WERI-Rb-1 (cell line): ENCODE measurements at regions not wholly inside any gene's neighbourhood (a gene's known extent, or its start where the extent isn't known, plus 50 kb on each side); places are given as distances from the start of the nearest gene placed in this dataset.

Experiments used
- DNase-seq: peaks from one replicate; pipeline ENCODE4 v3.0.0-alpha.2; 2020
- H3K27ac ChIP-seq: fragments of 250-450 bp; sonication (Bioruptor Pico); 2 replicates; pipeline ENCODE4 v1.5.1; 2020; ENCODE audit warnings: mild to moderate bottlenecking, moderate library complexity
- H3K27me3 ChIP-seq: fragments of 250-450 bp; sonication (Bioruptor Pico); 2 replicates; pipeline ENCODE4 v1.5.1; 2021; ENCODE audit warnings: mild to moderate bottlenecking, low read depth, moderate library complexity; ENCODE audit not compliant: insufficient read depth, severe bottlenecking
- H3K36me3 ChIP-seq: fragments of 250-450 bp; sonication (Bioruptor Pico); 2 replicates; pipeline ENCODE4 v1.5.1; 2020; ENCODE audit warnings: mild to moderate bottlenecking, moderate library complexity
- H3K4me3 ChIP-seq: 2 replicates; pipeline ENCODE4 v1.5.1; 2011; ENCODE audit warnings: low read depth, mild to moderate bottlenecking, control low read depth, low read length
- H3K9me3 ChIP-seq: fragments of 250-450 bp; sonication (Bioruptor Pico); 2 replicates; pipeline ENCODE4 v1.5.1; 2021; ENCODE audit warnings: mild to moderate bottlenecking, moderate library complexity; ENCODE audit not compliant: severe bottlenecking
- CTCF ChIP-seq: IDR thresholded peaks from 2 replicates; pipeline ENCODE4 v1.5.1; 2011; ENCODE audit warnings: low read depth, mild to moderate bottlenecking, control low read depth, inconsistent platforms, low read length

DNA sequence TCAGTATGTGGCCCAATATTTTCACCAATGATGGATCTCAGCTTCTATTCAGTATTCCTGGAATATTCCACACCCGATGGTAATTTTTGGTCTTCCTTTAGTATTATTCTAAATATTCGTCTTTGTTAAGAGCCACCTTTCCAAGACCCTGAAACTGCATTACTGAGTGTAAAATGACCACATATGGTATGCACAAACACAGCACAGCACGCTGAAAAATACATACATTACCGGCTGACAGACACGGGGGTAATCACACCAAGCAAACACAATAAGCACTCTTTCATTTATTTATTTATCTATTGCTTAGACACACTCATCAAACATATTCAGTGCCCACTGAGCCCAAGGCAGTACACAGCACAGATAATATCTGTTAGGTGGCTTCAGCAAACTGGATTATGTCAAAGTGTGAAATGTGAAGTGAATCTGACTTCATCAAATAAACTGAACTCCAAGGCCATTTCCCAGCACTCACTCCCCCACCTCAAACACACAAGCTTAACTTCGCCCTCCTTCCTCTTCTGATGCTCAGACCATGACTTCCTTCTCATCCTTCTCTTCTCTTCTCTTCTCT lies 1637.8 kb upstream of the C9orf72 start:
- no peak overlapping the region for H3K27ac ChIP-seq
- H3K4me3 ChIP-seq: peak overlapping the region; percentile 81
- H3K36me3 ChIP-seq: no peaks in the 10 kb centered on the region
- TF ChIP-seq CTCF: no peak
- H3K9me3 ChIP-seq: no peaks in the 10 kb centered on the region
- no peak for DNase-seq
- peaks cover 9% of the 10 kb centered on the region for H3K27me3 ChIP-seq

DNA sequence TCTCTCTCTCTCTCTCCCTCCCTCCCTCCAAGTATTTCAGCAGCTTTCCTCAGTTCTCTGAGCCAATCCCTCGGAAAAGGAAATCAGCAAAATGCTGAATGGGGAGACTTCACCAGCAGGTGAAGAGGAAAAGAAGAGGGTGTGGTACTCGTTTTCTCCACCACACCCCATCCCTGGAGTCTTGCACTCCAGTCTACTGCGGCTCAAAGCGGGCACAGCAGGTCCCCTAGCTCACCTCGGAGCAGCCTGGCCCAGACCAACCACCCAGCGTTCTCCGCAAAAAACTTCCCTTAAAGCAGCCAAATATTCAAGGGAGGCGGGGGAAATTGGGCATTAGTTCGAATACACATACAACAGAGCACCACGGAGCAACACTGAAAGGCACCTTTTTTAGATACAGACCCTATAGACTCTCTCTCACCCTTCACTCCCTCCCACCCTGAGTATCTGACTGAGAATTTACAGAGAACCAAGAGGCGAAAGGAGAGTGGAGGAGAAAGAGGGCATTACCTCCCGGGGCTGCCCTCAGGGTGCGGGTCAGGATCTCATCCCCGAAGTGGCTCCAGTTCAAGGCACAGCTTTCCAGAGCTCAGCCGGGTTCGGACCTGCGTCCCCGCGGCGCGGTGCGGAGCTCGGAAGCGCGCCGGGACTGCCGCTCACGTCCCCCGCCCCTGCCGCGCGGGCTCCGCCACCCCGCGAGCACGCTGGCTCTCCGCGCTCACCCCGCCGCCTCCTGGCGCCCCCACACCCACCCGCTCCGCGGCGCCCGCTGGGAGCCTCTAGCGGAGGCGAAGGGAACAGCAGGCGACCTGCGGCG lies 1638.5 kb upstream of the C9orf72 start:
- peak; percentile 70 for DNase-seq
- Histone ChIP-seq H3K36me3 (no peaks in the 10 kb centered on the region), H3K27ac (no peak overlapping the region)

GRCh38 chr9:29212397-29213387 lies 1639.4 kb upstream of the C9orf72 start:
- DNase-seq: peak; percentile 40
- Histone ChIP-seq H3K4me3 (peak overlapping the region; percentile 72), H3K27ac (no peak overlapping the region), H3K36me3 (no peaks in the 10 kb centered on the region), H3K9me3 (no peaks in the 10 kb centered on the region), H3K27me3 (peaks cover 9% of the 10 kb centered on the region)
- no peak for TF ChIP-seq CTCF

More for the DNA sequence above, 1638.5 kb upstream of the C9orf72 start:
- Histone ChIP-seq H3K27me3 (peaks cover 9% of the 10 kb centered on the region), H3K4me3 (peak overlapping the region; percentile 81), H3K9me3 (no peaks in the 10 kb centered on the region)
- TF ChIP-seq CTCF: peak; percentile 89

GRCh38 chr9:29213417-29214153 lies 1640.3 kb upstream of the C9orf72 start, which contains the start of gene LINGO2:
LINGO2 (minus strand) TSS chr9:29213601.
- no peaks in the 10 kb centered on the region for H3K9me3 ChIP-seq
- peak; percentile 57 for DNase-seq
- no peak for TF ChIP-seq CTCF
- H3K4me3 ChIP-seq: peak within 1 kb of the TSS; percentile 72
- H3K27ac ChIP-seq: no peak within 1 kb of the TSS
- peaks cover 9% of the 10 kb centered on the region for H3K27me3 ChIP-seq
- H3K36me3 ChIP-seq: no peaks in the 10 kb centered on the region

DNA sequence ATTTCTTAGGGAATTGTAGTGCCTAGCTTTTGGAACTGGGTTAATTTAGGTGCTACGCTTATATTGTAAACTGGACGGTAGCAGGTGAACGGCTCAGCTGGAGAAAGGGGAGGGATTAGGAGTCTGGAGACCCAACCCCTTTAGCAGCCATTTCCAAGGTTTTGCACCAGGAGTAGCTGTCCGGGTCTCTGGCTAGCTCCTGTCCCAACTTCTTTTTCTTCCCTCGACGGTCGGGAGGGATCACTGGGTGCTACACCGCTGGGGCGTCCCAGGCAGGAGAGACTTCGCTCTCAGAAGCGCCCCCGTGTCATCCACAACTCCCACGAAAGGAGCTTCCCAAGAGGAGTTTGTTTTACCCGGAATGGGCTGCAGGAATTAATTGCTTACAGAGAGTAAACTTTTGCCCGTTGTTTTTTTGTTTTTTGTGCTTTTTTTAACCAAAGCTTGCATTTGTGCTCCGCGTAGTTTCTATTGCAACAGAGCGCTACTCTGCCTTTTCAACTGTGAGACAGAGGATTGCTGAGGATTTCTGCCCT lies 1640.9 kb upstream of the C9orf72 start:
- Histone ChIP-seq H3K27me3 (peaks cover 9% of the 10 kb centered on the region), H3K27ac (no peak overlapping the region), H3K36me3 (no peaks in the 10 kb centered on the region), H3K4me3 (peak overlapping the region; percentile 72), H3K9me3 (no peaks in the 10 kb centered on the region)
- TF ChIP-seq CTCF: no peak
- peak; percentile 57 for DNase-seq
